CD4-positive, alpha-beta T cell (primary cell): ENCODE measurements at regions not wholly inside any gene's neighbourhood (a gene's known extent, or its start where the extent isn't known, plus 50 kb on each side); places are given as distances from the start of the nearest gene placed in this dataset.

Experiments
- ATAC-seq: fragments of 200-7000 bp; cut with Tn5 transposase; one replicate; pipeline ENCODE4 v1.10.0; 2022; ENCODE audit warnings: mild to moderate bottlenecking; ENCODE audit not compliant: poor library complexity
- CTCF ChIA-PET: fragments of 350-600 bp; sonication (Branson Sonifier 250); formaldehyde crosslinking; loops from one replicate; lab custom pipeline; 2021; ENCODE audit warnings: antibody characterized with exemption, inconsistent platforms; lab: Charles Lee
- POLR2A ChIA-PET: fragments of 350-600 bp; sonication (Branson Sonifier 250); formaldehyde crosslinking; loops from one replicate; lab custom pipeline; 2021; ENCODE audit warnings: antibody characterized with exemption, inconsistent platforms; lab: Charles Lee
- DNase-seq, 14 experiments: peaks; one replicate each; pipeline ENCODE4 v3.0.0-alpha.2; 2013 to 2020; ENCODE audit warnings: mixed read lengths in 2 of 14
- H3K27ac ChIP-seq, 2 donors: one replicate each; pipeline versions ENCODE4 v1.5.1 to v1.7.0; 2013; ENCODE audit warnings: low read length in 2 of 2, low read depth in 1 of 2, mild to moderate bottlenecking in 1 of 2
- H3K27me3 ChIP-seq, 2 experiments: 1 replicate in 1 of 2; 2 replicates in 1 of 2; pipeline versions ENCODE4 v1.6.1 to v1.7.0; 2013; ENCODE audit warnings: low read length in 2 of 2, control low read depth in 1 of 2, mild to moderate bottlenecking in 1 of 2, moderate library complexity in 1 of 2; ENCODE audit not compliant: insufficient read depth in 2 of 2, control insufficient read depth in 1 of 2
- H3K36me3 ChIP-seq: one replicate; pipeline ENCODE4 v1.6.1; 2013; ENCODE audit warnings: low read length, control low read depth; ENCODE audit not compliant: insufficient read depth
- H3K4me1 ChIP-seq: one replicate; pipeline ENCODE4 v1.6.1; 2013; ENCODE audit warnings: low read length, control low read depth; ENCODE audit not compliant: insufficient read depth
- H3K4me3 ChIP-seq: one replicate; pipeline ENCODE4 v1.5.1; 2013; ENCODE audit warnings: mild to moderate bottlenecking, low read length, moderate library complexity
- H3K9me3 ChIP-seq, 2 experiments: 1 replicate in 1 of 2; 2 replicates in 1 of 2; pipeline versions ENCODE4 v1.6.1 to v1.7.0; 2013; ENCODE audit warnings: low read length in 2 of 2, mild to moderate bottlenecking in 2 of 2, control low read depth in 1 of 2, moderate library complexity in 1 of 2; ENCODE audit not compliant: control insufficient read depth in 1 of 2, insufficient read depth in 1 of 2
- H3K27ac Mint-ChIP-seq: one replicate; pipeline ENCODE4 v1.8.0; 2020; ENCODE audit warnings: mixed read lengths
- H3K27me3 Mint-ChIP-seq: one replicate; pipeline ENCODE4 v1.8.0; 2021; ENCODE audit warnings: mixed read lengths
- H3K36me3 Mint-ChIP-seq: one replicate; pipeline ENCODE4 v1.8.0; 2021; ENCODE audit warnings: low read depth, mixed read lengths
- H3K4me1 Mint-ChIP-seq: one replicate; pipeline ENCODE4 v1.8.0; 2021; ENCODE audit warnings: low read depth, mixed read lengths
- H3K4me3 Mint-ChIP-seq: one replicate; pipeline ENCODE4 v1.8.0; 2020; ENCODE audit warnings: mild to moderate bottlenecking, mixed read lengths
- H3K9me3 Mint-ChIP-seq: one replicate; pipeline ENCODE4 v1.8.0; 2020; ENCODE audit warnings: mixed read lengths
- intact Hi-C, 2 experiments: fragments of 100-400 bp; cut with DNase I in 1 of 2; cut with micrococcal nuclease in 1 of 2; formaldehyde crosslinking; loops; one replicate each; pipeline versions ENCODE4 v1.15.1 to v1.9.0; 2023 to 2025; cut with DNase I, micrococcal nuclease
- TF ChIP-seq, protein P1 (sequence below): fragments of 200-600 bp; IDR thresholded peaks from one replicate; pipeline ENCODE4 v1.8.0; 2022; ENCODE audit warnings: antibody characterized with exemption, mild to moderate bottlenecking

DNA sequence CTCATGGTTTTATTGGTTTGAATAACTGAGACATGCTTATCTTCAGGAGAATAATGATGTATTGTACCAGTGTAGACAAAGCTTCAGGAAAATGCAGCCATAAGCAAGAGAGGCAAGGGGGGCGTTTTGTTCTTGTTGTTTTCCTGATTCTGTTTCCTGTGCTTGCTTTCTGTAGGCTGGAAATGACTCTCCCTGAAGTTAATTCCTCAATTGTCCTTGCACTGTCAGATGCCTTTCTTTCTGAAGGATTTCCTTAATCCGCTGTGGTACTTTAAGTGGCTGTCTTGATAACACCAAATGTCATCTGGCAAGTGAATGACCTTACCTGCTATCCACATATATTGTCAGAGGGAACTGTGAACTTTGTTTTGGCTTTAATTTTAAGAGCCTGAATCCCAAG is 220.0 kb downstream of the NEDD1 start:
- no peak for ATAC-seq
- intact Hi-C loops = no loop called here
- H3K36me3 ChIP-seq = no peaks in the 10 kb centered on the region
- CTCF ChIA-PET = no interaction called here
- no peak overlapping the region for H3K27ac Mint-ChIP-seq
- no peaks in the 10 kb centered on the region for H3K36me3 Mint-ChIP-seq
- H3K27me3 Mint-ChIP-seq = peaks cover 13% of the 10 kb centered on the region
- no peaks in the 10 kb centered on the region for H3K4me1 Mint-ChIP-seq
- POLR2A ChIA-PET = no interaction called here
- no peaks in the 10 kb centered on the region for H3K9me3 Mint-ChIP-seq
- H3K4me3 Mint-ChIP-seq = no peak overlapping the region
- no peaks in the 10 kb centered on the region for H3K4me1 ChIP-seq
- no peaks in the 10 kb centered on the region for H3K9me3 ChIP-seq
- H3K27ac ChIP-seq = no peak overlapping the region
- no peak for DNase-seq
- TF ChIP-seq, protein P1, sequence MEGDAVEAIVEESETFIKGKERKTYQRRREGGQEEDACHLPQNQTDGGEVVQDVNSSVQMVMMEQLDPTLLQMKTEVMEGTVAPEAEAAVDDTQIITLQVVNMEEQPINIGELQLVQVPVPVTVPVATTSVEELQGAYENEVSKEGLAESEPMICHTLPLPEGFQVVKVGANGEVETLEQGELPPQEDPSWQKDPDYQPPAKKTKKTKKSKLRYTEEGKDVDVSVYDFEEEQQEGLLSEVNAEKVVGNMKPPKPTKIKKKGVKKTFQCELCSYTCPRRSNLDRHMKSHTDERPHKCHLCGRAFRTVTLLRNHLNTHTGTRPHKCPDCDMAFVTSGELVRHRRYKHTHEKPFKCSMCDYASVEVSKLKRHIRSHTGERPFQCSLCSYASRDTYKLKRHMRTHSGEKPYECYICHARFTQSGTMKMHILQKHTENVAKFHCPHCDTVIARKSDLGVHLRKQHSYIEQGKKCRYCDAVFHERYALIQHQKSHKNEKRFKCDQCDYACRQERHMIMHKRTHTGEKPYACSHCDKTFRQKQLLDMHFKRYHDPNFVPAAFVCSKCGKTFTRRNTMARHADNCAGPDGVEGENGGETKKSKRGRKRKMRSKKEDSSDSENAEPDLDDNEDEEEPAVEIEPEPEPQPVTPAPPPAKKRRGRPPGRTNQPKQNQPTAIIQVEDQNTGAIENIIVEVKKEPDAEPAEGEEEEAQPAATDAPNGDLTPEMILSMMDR = no peak
- no peak overlapping the region for H3K4me3 ChIP-seq
- peaks cover 0 to 3% of the 10 kb centered on the region in 2 experiments for H3K27me3 ChIP-seq

- no peak overlapping the region for H3K4me3 ChIP-seq
- H3K27me3 ChIP-seq = peaks cover 0 to 3% of the 10 kb centered on the region in 2 experiments
- Mint-ChIP-seq H3K4me3 (no peak overlapping the region), H3K9me3 (no peaks in the 10 kb centered on the region), H3K4me1 (no peaks in the 10 kb centered on the region), H3K27me3 (peaks cover 29% of the 10 kb centered on the region), H3K36me3 (no peaks in the 10 kb centered on the region), H3K27ac (no peak overlapping the region)
- DNase-seq (no peak), ATAC-seq (no peak)
- intact Hi-C loops = no loop called here
- H3K9me3 ChIP-seq = no peaks in the 10 kb centered on the region
- ChIA-PET CTCF (no interaction called here), POLR2A (no interaction called here)
- no peaks in the 10 kb centered on the region for H3K36me3 ChIP-seq
- H3K27ac ChIP-seq = no peak overlapping the region
- H3K4me1 ChIP-seq = no peaks in the 10 kb centered on the region
- TF ChIP-seq, protein P1 = no peak
Observed at GRCh38 chr12:97131220-97131981, 224.3 kb downstream of the NEDD1 start.

DNA sequence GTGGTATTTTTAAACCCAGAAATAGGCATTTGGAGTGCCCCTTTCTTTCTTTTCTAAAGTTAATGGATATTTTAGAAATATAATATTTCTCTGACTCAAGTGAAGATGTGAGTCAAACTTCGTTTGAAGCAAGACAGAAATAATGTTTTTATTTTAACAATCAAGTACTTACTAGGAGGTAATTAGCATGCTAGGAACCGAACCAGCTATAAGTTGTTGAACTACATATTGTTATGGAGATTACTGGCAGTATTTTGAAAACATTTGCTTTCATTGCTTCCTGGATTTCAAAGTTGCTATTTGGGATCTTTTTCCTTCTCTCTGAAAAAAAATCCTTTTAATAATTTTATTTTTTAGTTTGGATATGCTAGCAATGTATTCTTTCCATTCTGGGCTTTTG is 225.2 kb downstream of the NEDD1 start:
- Mint-ChIP-seq H3K36me3 (no peaks in the 10 kb centered on the region), H3K9me3 (no peaks in the 10 kb centered on the region), H3K4me3 (no peak overlapping the region), H3K27me3 (peaks cover 22% of the 10 kb centered on the region), H3K27ac (no peak overlapping the region), H3K4me1 (no peaks in the 10 kb centered on the region)
- TF ChIP-seq, protein P1 = no peak
- CTCF ChIA-PET = no interaction called here
- H3K9me3 ChIP-seq = no peaks in the 10 kb centered on the region
- H3K27me3 ChIP-seq = no peaks in the 10 kb centered on the region
- DNase-seq (no peak), ATAC-seq (no peak)
- H3K36me3 ChIP-seq = no peaks in the 10 kb centered on the region
- intact Hi-C loops = no loop called here
- POLR2A ChIA-PET = no interaction called here
- no peaks in the 10 kb centered on the region for H3K4me1 ChIP-seq
- no peak overlapping the region for H3K4me3 ChIP-seq
- H3K27ac ChIP-seq = no peak overlapping the region
